ENCODE measurements at regions not wholly inside any gene's neighbourhood (a gene's known extent, or its start where the extent isn't known, plus 50 kb on each side); places are given as distances from the start of the nearest gene placed in this dataset.

- Histone ChIP-seq H3K27ac (ENCODE audit: low read depth, low read length, poor library complexity, severe bottlenecking) (no peak overlapping the region), H3K36me3 (ENCODE audit: insufficient read depth, low read length) (no peaks in the 10 kb centered on the region), H3K4me2 (ENCODE audit: low read length) (no peak overlapping the region), H3K4me1 (ENCODE audit: insufficient read depth, low read length, poor library complexity, severe bottlenecking) (no peaks in the 10 kb centered on the region), H3K9me3 (ENCODE audit: low read length) (no peaks in the 10 kb centered on the region), H4K20me1 (ENCODE audit: insufficient read depth, low read length) (no peaks in the 10 kb centered on the region), H3K4me3 (ENCODE audit: low read depth, low read length, poor library complexity, severe bottlenecking) (no peak overlapping the region), H3K9me2 (ENCODE audit: insufficient read depth, low read length) (no peaks in the 10 kb centered on the region), H3K79me2 (ENCODE audit: insufficient read depth, low read depth, low read length) (no peaks in the 10 kb centered on the region), H2AFZ (ENCODE audit: low read length) (no peak overlapping the region)
- ChIA-PET CTCF (ENCODE audit: unreplicated experiment) (no interaction called here), POLR2A (interaction anchor here (0.6 to 1.6 kb wide), 2 partner anchors 21 to 49 kb away, joined by 3 to 4 read pairs; no protein-coding TSS in a partner anchor)
- intact Hi-C loops (cut with micrococcal nuclease; ENCODE audit: unreplicated experiment) = no loop called here
- no peak for TF ChIP-seq EZH2phosphoT487 (IDR thresholded peaks at IDR 0.05; ENCODE audit: borderline replicate concordance, low read depth, low read length)
- TF ChIP-seq CTCF (conservative IDR thresholded peaks at IDR 0.05; ENCODE audit: low read length) = no peak
- DNase-seq (ENCODE audit: low spot score) = no peak
- BruUV-seq (replicated peaks) = no TSS peak
These were observed 230.8 kb upstream of the PKN2 start for GRCh38 chr1:88453295-88453694.

GRCh38 chr1:88454781-88455180 is 229.3 kb upstream of the PKN2 start:
- CTCF ChIA-PET (ENCODE audit: unreplicated experiment) = no interaction called here
- intact Hi-C loops (cut with micrococcal nuclease; ENCODE audit: unreplicated experiment) = no loop called here
- Histone ChIP-seq H3K9me2 (ENCODE audit: insufficient read depth, low read length) (no peaks in the 10 kb centered on the region), H3K4me3 (ENCODE audit: low read depth, low read length, poor library complexity, severe bottlenecking) (no peak overlapping the region), H3K4me1 (ENCODE audit: insufficient read depth, low read length, poor library complexity, severe bottlenecking) (no peaks in the 10 kb centered on the region), H3K79me2 (ENCODE audit: insufficient read depth, low read depth, low read length) (no peaks in the 10 kb centered on the region), H3K36me3 (ENCODE audit: insufficient read depth, low read length) (no peaks in the 10 kb centered on the region), H3K9me3 (ENCODE audit: low read length) (no peaks in the 10 kb centered on the region), H4K20me1 (ENCODE audit: insufficient read depth, low read length) (no peaks in the 10 kb centered on the region), H3K4me2 (ENCODE audit: low read length) (no peak overlapping the region), H2AFZ (ENCODE audit: low read length) (no peak overlapping the region), H3K27ac (ENCODE audit: low read depth, low read length, poor library complexity, severe bottlenecking) (no peak overlapping the region)
- POLR2A ChIA-PET = no interaction called here
- no TSS peak for BruUV-seq (replicated peaks)
- TF ChIP-seq EZH2phosphoT487 (IDR thresholded peaks at IDR 0.05; ENCODE audit: borderline replicate concordance, low read depth, low read length) = no peak
- TF ChIP-seq CTCF (conservative IDR thresholded peaks at IDR 0.05; ENCODE audit: low read length) = no peak
- no peak for DNase-seq (ENCODE audit: low spot score)

- POLR2A ChIA-PET = interaction anchor here (1.1 kb wide), 1 partner anchor 14 kb away, joined by 3 read pairs; no protein-coding TSS in a partner anchor
These were observed 228.3 kb upstream of the PKN2 start for GRCh38 chr1:88455621-88456256.

More at GRCh38 chr1:88455621-88456256, 228.3 kb upstream of the PKN2 start:
- Histone ChIP-seq H4K20me1 (ENCODE audit: insufficient read depth, low read length) (no peaks in the 10 kb centered on the region), H3K9me3 (ENCODE audit: low read length) (no peaks in the 10 kb centered on the region), H3K4me1 (ENCODE audit: insufficient read depth, low read length, poor library complexity, severe bottlenecking) (no peaks in the 10 kb centered on the region), H3K27ac (ENCODE audit: low read depth, low read length, poor library complexity, severe bottlenecking) (no peak overlapping the region), H3K4me3 (ENCODE audit: low read depth, low read length, poor library complexity, severe bottlenecking) (no peak overlapping the region), H2AFZ (ENCODE audit: low read length) (no peak overlapping the region), H3K36me3 (ENCODE audit: insufficient read depth, low read length) (no peaks in the 10 kb centered on the region), H3K9me2 (ENCODE audit: insufficient read depth, low read length) (no peaks in the 10 kb centered on the region), H3K4me2 (ENCODE audit: low read length) (no peak overlapping the region), H3K79me2 (ENCODE audit: insufficient read depth, low read depth, low read length) (no peaks in the 10 kb centered on the region)
- no peak for DNase-seq (ENCODE audit: low spot score)
- CTCF ChIA-PET (ENCODE audit: unreplicated experiment) = no interaction called here
- no TSS peak for BruUV-seq (replicated peaks)
- TF ChIP-seq CTCF (conservative IDR thresholded peaks at IDR 0.05; ENCODE audit: low read length) (no peak), EZH2phosphoT487 (IDR thresholded peaks at IDR 0.05; ENCODE audit: borderline replicate concordance, low read depth, low read length) (no peak)
- intact Hi-C loops (cut with micrococcal nuclease; ENCODE audit: unreplicated experiment) = no loop called here

Data from OCI-LY7 (cell line).